DMS 273 (cell line): ENCODE measurements at regions not wholly inside any gene's neighbourhood (a gene's known extent, or its start where the extent isn't known, plus 50 kb on each side); places are given as distances from the start of the nearest gene placed in this dataset.
"Not testable (repeated sequence)": the region's sequence is repeated elsewhere in the genome, so short reads cannot be mapped to it uniquely, and the experiment has no call there.

ENCODE experiments used
- DNase-seq: peaks from one replicate; lab custom pipeline; 2025; ENCODE audit not compliant: unreplicated experiment; lab: John Stamatoyannopoulos, UW

DNA sequence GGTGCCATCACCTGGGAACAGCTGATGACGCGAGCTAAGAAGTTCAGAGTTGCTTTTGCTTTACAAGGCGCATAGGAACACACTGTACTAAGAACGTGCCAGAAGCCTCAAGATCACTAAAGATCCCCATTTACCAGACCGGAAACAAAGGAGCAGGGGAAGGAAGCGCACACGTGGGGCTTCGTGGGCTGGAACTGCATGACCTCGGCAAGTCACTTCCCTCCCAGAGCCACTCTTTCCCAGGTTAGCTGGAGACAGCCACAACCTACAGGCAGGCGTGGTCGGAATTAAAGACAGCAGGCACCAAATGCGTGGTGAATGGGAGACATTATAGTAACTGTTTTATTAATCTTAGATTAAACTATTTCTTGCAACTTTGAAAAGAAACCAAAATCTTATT, 154.9 kb upstream of the IQSEC1 start:
- not testable (repeated sequence) for DNase-seq

DNA sequence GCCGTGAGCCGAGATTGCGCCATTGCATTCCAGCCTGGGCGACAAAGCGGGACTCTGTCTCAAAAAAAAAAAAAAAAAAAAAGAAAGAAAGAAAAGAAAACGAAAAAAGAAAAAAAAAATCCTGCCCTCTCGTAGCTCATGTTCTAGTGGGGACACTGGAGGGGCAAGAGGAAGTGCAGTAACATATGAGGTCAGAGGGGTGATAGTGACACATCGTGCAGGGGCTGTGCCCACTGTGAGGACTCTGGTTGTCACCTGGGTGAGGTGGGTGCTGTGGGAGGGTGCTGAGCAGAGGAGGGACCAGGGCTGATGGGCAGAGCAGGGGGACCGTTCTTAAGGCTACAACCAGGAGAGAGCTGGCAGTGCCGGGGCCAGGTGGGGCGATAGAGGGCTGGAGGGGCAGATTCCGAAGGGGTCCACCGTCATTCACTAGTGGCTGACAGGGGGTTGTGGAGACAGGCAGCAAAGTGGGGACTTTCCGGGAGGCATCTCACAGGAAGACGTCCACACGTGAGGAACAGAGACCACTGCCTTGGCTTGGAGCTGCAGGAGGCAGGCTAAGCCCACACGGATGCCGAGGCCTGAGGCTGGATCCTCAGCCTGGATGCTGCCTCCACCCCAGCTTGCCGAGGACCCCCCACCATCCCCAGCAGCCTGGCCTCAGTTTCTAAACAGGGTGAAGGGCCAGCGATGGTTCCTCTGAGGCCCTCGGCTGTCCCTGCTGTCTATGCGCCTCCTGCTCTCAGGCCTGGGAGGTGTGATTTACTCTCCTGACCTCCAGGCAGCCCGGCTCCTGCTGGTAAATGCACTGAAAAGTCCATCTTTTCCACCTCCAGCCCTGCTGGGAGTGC, 154.3 kb upstream of the IQSEC1 start:
- DNase-seq, result no peak

- DNase-seq, result no peak
These were observed 151.7 kb upstream of the IQSEC1 start for GRCh38 chr3:13224967-13225366.

DNA sequence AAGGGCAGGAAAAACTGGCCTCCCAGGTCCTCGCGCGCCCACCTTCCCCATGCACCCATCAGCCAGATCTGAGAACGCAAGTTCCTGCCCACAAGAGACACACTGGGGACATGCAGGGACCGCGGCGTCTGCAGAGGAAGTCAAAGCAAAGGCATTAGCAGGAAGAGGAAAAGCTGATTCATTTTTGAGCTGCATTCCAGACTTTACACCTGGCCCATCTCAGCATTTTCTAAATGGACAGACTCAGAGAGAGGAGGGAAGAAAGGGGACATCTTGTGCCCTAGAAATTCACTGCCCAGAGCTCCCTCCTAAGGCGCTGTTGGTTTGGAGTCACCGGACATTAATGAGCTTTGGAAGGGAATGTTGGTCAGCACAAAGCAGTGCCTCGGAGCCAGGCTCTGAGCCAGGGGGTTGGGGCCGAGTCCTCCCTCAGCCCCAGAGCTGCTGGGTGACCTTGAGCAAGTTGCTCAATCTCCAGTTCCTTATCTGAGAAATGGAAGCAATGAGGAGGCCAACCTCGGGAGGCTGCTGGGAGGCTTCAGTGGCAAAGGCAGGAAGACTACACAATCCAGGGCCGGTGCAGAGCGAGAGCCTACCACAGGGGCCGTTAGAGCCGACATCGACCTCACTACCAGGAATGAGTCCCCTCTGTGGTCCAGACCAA, 150.5 kb upstream of the IQSEC1 start:
- no peak for DNase-seq

GRCh38 chr3:13222891-13223573, 149.8 kb upstream of the IQSEC1 start:
- no peak for DNase-seq

DNA sequence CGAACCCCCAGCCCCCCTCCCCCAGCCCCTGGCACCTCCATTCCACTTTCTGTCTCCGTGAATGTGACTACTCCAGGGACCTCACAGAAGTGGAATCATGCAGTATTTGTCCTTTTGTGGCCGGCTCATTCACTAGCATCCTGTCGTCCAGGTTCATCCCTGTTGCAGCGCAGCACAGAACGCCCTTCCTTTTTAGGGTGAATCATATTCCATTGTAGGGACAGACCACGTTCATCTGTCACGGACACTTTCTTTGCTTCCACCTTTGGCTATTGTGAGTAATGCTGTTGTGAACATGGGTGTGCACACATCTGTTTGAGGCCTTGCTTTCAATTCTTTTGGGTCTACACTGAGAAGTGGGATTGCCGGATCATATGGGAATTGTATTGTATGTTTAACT, 148.9 kb upstream of the IQSEC1 start:
- DNase-seq, result no peak

GRCh38 chr3:13221491-13222061, 148.3 kb upstream of the IQSEC1 start:
- DNase-seq, result no peak

DNA sequence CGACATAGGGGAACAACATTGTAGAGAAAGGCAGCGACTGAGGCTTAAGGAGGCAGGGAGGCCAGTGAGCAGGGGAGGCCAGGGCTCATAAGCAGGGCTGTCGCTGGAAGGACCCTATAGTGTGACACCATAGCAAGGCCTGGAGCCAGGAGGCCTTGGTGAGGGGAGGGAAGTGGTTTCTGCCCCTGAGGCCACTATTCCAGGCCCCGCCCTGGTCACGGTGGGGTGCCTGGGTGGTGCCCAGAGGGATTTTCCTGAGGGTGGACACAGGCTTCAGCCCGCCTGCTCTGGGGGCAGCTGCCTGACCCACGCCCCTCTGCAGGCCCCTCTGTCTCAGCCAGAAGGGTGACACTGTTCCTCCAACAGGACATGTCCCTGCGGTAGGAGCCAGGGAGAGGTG, 147.8 kb upstream of the IQSEC1 start:
- no peak for DNase-seq

GRCh38 chr3:13219902-13220296, 146.7 kb upstream of the IQSEC1 start:
- no peak for DNase-seq

DNA sequence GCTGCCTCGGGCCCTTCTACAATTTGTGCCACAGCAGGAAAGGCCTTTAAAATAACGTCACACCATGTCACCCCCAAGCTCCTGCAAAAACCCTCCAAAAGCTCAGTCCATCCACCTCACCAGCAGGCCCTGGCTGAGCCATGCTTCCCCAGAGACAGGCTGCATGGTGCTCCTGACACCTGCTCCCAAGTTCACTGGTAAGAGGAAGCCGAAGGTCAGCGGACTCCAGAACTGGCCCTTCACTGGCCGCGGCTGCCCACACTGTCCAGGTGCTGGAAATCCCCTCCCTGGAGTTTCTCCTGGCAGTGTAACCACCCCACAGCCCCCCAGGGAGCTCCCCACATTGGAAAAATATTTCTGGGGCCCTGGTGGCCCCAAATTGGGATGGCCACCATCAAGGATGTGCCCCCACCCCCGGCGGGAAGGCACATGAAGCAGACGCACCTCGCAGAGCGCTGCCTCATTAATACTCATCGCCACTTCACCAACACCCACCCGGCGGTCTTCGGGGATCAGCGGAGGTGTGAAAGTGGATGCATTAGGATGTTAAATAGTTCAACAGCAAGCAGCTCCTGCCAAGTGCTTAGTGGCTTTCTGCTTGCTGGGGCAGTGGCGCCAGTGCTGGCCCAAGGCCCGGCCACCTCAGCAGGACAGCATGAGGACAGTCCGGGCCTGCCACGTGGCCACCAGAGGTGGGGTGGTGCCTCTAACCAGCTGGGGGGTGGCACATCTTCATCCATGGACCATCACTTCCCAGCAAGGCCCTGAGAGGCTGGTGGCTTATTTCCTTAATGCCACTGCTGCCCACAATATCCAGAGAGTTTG, 146.1 kb upstream of the IQSEC1 start:
- no peak for DNase-seq

- no peak for DNase-seq
These were observed 145.3 kb upstream of the IQSEC1 start for GRCh38 chr3:13218541-13218908.

- DNase-seq, result no peak
These were observed 144.7 kb upstream of the IQSEC1 start for GRCh38 chr3:13217736-13218540.

GRCh38 chr3:13217253-13217652, 144.0 kb upstream of the IQSEC1 start:
- DNase-seq, result no peak

DNA sequence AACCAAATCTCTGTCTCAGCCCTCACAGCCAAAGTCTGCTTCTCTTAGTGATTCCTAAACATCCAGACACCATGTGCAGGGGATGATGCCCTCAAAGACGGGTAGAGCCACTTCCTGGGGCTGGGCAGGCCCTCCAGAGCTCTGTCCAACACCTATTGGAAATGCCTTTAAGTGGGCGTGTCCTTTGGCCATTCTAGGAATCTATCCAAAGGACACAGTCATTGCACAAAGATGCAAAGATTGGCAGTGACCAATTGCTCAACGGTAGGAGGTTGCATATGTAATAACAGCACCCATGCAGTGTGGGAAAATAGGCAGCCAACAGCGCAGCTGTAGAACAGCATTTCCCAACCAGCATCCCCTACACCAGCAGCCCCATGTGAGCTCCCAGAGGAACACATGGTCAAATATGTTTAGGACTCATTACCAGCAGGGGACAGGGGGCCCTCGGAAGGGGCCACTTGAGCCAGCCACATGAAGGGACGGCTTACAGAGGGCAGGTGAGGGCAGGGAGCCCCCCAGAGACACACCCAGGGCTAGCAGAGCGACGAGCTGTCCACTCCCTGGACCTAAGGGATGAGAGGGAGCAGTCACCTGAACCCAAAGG, 142.8 kb upstream of the IQSEC1 start:
- no peak for DNase-seq

DNA sequence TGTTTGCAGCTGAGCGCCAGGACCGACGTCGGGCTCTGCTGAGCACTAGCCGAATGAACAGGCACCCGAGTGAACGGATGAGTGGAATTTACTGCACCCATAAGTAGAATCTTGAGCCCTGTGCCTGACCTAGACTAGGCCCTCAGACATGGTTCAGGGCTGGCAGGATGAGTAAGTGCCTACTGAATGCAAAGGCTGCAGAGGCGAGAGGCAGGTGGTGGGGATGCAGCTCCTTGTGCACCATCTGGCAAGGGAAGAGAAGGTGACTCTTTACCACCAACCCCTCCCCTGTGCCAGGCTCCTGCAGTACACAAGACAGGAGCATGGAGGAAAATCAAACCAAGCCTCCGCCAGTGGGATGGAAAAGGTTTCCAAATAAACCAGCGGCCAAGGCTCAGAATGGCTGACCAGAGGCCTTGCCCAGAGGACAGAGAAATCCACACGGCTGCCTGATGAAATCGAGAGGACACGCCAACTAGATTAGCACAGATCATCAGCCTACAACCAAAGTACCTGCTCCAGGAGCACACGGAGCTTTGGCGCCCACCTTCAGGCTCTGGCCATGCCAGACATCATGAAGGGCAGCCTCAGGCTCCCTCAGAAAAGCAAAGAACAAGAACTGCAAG, 141.7 kb upstream of the IQSEC1 start:
- peak; percentile 87 for DNase-seq

- peak; percentile 70 for DNase-seq
These were observed 140.9 kb upstream of the IQSEC1 start for GRCh38 chr3:13213911-13214846.

DNA sequence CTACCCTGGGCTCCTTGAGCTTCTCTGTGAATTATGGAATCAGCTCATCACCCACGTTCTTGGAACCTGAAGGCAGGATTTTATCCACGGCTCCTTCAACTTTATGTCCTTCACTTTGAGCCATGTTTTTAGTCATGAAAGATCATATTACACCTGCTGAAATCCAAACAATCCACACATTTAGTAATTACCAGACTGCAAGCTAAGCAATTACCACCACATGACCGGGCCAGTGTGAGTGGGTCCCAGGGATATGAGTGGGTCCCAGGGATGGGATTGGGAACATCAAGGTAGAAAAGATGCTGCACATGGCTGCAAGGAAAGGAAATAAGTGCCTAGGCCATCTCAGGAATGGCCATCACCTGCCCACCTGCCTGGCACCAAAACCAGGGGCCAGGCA, 140.3 kb upstream of the IQSEC1 start:
- DNase-seq, result no peak

DNA sequence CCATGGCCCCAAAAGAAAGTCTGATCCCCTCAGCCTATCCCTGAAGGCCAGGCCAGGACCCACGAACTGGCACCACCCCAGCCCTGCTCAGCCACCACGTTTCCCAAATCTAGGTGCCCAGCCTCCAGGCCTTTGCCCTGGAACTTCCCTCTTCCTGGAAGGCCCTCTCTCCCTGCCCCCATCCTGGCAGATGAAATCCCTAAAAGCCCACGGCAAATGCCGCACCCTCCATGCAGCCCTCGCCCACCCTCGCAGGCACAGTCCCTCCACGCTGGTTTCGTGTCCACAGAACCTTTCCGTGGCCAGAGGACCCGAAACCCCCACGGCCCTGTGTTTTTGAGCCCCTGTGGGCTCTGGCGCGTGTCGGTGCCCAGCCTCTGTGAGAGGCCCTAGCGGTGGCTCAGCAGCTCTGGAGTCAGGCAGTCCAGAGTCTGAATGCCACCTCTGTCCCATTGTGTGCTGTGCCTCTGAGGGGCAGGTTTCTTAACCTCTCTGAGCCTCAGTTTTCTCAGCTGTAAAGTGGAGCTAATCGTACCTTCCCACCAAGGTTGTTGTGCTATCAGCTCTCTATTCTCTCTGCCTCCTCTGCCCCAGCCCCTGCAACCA, 138.5 kb upstream of the IQSEC1 start:
- no peak for DNase-seq
